ENCODE measurements at regions not wholly inside any gene's neighbourhood (a gene's known extent, or its start where the extent isn't known, plus 50 kb on each side); places are given as distances from the start of the nearest gene placed in this dataset.

GRCh38 chr3:30123224-30123623, 483.2 kb upstream of the TGFBR2 start:
- H3K4me3 Mint-ChIP-seq (ENCODE audit: unreplicated experiment): no peak overlapping the region
- H3K27ac Mint-ChIP-seq (ENCODE audit: unreplicated experiment): no peak overlapping the region
- no peaks in the 10 kb centered on the region for H3K9me3 Mint-ChIP-seq (ENCODE audit: unreplicated experiment)
- H3K4me1 Mint-ChIP-seq (ENCODE audit: unreplicated experiment): no peaks in the 10 kb centered on the region
- no peak for TF ChIP-seq CTCF (IDR thresholded peaks at IDR 0.05; ENCODE audit: unreplicated experiment)
- peaks cover 1% of the 10 kb centered on the region for H3K27me3 Mint-ChIP-seq (ENCODE audit: unreplicated experiment)
- no peaks in the 10 kb centered on the region for H3K36me3 Mint-ChIP-seq (ENCODE audit: low read depth, unreplicated experiment)
- no peak for DNase-seq (ENCODE audit: low spot score)

GRCh38 chr3:30123755-30124154, 482.6 kb upstream of the TGFBR2 start:
- Mint-ChIP-seq H3K27ac (ENCODE audit: unreplicated experiment) (no peak overlapping the region), H3K4me1 (ENCODE audit: unreplicated experiment) (no peaks in the 10 kb centered on the region), H3K9me3 (ENCODE audit: unreplicated experiment) (no peaks in the 10 kb centered on the region), H3K27me3 (ENCODE audit: unreplicated experiment) (peaks cover 1% of the 10 kb centered on the region), H3K4me3 (ENCODE audit: unreplicated experiment) (no peak overlapping the region), H3K36me3 (ENCODE audit: low read depth, unreplicated experiment) (no peaks in the 10 kb centered on the region)
- no peak for DNase-seq (ENCODE audit: low spot score)
- TF ChIP-seq CTCF (IDR thresholded peaks at IDR 0.05; ENCODE audit: unreplicated experiment): no peak

- no peak for DNase-seq (ENCODE audit: low spot score)
- Mint-ChIP-seq H3K27ac (ENCODE audit: unreplicated experiment) (no peak overlapping the region), H3K27me3 (ENCODE audit: unreplicated experiment) (no peaks in the 10 kb centered on the region), H3K4me1 (ENCODE audit: unreplicated experiment) (no peaks in the 10 kb centered on the region), H3K36me3 (ENCODE audit: low read depth, unreplicated experiment) (no peaks in the 10 kb centered on the region), H3K4me3 (ENCODE audit: unreplicated experiment) (no peak overlapping the region), H3K9me3 (ENCODE audit: unreplicated experiment) (no peaks in the 10 kb centered on the region)
- TF ChIP-seq CTCF (IDR thresholded peaks at IDR 0.05; ENCODE audit: unreplicated experiment): no peak
Observed at GRCh38 chr3:30124435-30125370, 481.7 kb upstream of the TGFBR2 start.

GRCh38 chr3:30129765-30130164, 476.6 kb upstream of the TGFBR2 start:
- no peaks in the 10 kb centered on the region for H3K9me3 Mint-ChIP-seq (ENCODE audit: unreplicated experiment)

More at GRCh38 chr3:30129765-30130164, 476.6 kb upstream of the TGFBR2 start:
- no peaks in the 10 kb centered on the region for H3K36me3 Mint-ChIP-seq (ENCODE audit: low read depth, unreplicated experiment)
- no peaks in the 10 kb centered on the region for H3K4me1 Mint-ChIP-seq (ENCODE audit: unreplicated experiment)
- DNase-seq (ENCODE audit: low spot score): no peak
- H3K27me3 Mint-ChIP-seq (ENCODE audit: unreplicated experiment): no peaks in the 10 kb centered on the region
- TF ChIP-seq CTCF (IDR thresholded peaks at IDR 0.05; ENCODE audit: unreplicated experiment): no peak
- H3K4me3 Mint-ChIP-seq (ENCODE audit: unreplicated experiment): no peak overlapping the region
- no peak overlapping the region for H3K27ac Mint-ChIP-seq (ENCODE audit: unreplicated experiment)
